Occipital lobe (tissue), 1 donor: ENCODE measurements at regions not wholly inside any gene's neighbourhood (a gene's known extent, or its start where the extent isn't known, plus 50 kb on each side); places are given as distances from the start of the nearest gene placed in this dataset. TPM values are rescaled to one million over a fixed set of nuclear protein-coding genes. Genes with fewer than 3 reads are reported as not detected.

Experiments used
- small RNA-seq: library from RNA; depleted of rRNA; stranded (forward); fragments of <200 nt; gene quantifications from one replicate; pipeline ENCODE3, GENCODE V24; 2014

Small RNA genes in the stretch of these regions (small RNA-seq; reads per million reads assigned to genes)
- gene RF00019 (not detected), gene RF00432 (not detected)
